Heart left ventricle (tissue), 13 donors: ENCODE measurements at regions not wholly inside any gene's neighbourhood (a gene's known extent, or its start where the extent isn't known, plus 50 kb on each side); places are given as distances from the start of the nearest gene placed in this dataset.

Experiments used
- CTCF ChIP-seq, 12 donors: fragments of 200-600 bp; sonication (generic) in 4 of 12; IDR thresholded peaks; one replicate each; pipeline versions ENCODE4 v1.5.0 to v1.8.0; 2018 to 2022; ENCODE audit warnings: antibody characterized with exemption in 12 of 12, mild to moderate bottlenecking in 5 of 12
- POLR2A ChIP-seq, 2 donors: fragments of 450-650 bp; IDR thresholded peaks; one replicate each; pipeline ENCODE4 v1.6.1; 2017; ENCODE audit warnings: antibody characterized with exemption in 2 of 2, mild to moderate bottlenecking in 2 of 2, moderate library complexity in 2 of 2
- donor health status: ischemic (EF 13 %, LVEDD 7.1; RV severe dilation, severe dysfunction).
- donor health status: DM: no; HTN: yes; CAD: no.
- donor health status: DM: no; HTN: no; CAD: no.
- donor health status: ischemic (EF 25% LVEDD 6.9; RV normal size, moderate dysfunction).
- donor health status: ischemic (EF 25% LVEDD 5.7; RV mildly dilated, moderate dysfunction).
- donor health status: ischemic (EF 35%, LVEDD 5.7; RV mildly dilated, moderate dysfunction).
- donor health status: nonischemic (EF 11% LVEDD 7.7; RV severe dilation, severe dysfunction).
- donor health status: DM: yes; HTN: yes; CAD: no.
- donor health status: PGD.
- donor health status: ischemic (EF 29% LVEDD 5.4; RV normal size, mild dysfunction).
- donor health status: nonischemic (EF 23%, LVEDD 6.1; RV moderate dilation, normal function).

GRCh38 chr18:34281290-34281689 is 56.6 kb upstream of the NOL4 start:
- TF ChIP-seq CTCF (IDR thresholded peaks at IDR 0.05) (no peak), POLR2A (IDR thresholded peaks at IDR 0.05) (no peak)
